SK-N-SH treated with all-trans-retinoic acid at 6 μM for 48 hours (cell line): ENCODE measurements at regions not wholly inside any gene's neighbourhood (a gene's known extent, or its start where the extent isn't known, plus 50 kb on each side); places are given as distances from the start of the nearest gene placed in this dataset.

Experiments used
- ATAC-seq: fragments of 200-7000 bp; cut with Tn5 transposase; 3 replicates; pipeline ENCODE4 v1.9.1; 2020; ENCODE audit warnings: mild to moderate bottlenecking, moderate library complexity
- ARNTL ChIP-seq: fragments of 450-650 bp; formaldehyde crosslinking; IDR thresholded peaks from 2 replicates; pipeline ENCODE4 v1.5.0; 2020; ENCODE audit warnings: low read depth, mild to moderate bottlenecking, moderate library complexity, borderline replicate concordance
- BACH2 ChIP-seq: fragments of 250-450 bp; sonication (Bioruptor Pico); IDR thresholded peaks from 2 replicates; pipeline ENCODE4 v1.9.0; 2021; ENCODE audit warnings: mild to moderate bottlenecking, borderline replicate concordance
- CREB5 ChIP-seq: fragments of 250-450 bp; sonication (Bioruptor Pico); IDR thresholded peaks from 2 replicates; pipeline ENCODE4 v1.5.1; 2020; ENCODE audit warnings: low read depth, mild to moderate bottlenecking, moderate library complexity
- CSDC2 ChIP-seq: fragments of 250-450 bp; sonication (Bioruptor Pico); IDR thresholded peaks from 2 replicates; pipeline ENCODE4 v1.5.0; 2020; ENCODE audit warnings: mild to moderate bottlenecking, moderate library complexity
- ESRRG ChIP-seq: fragments of 250-450 bp; sonication (Bioruptor Pico); IDR thresholded peaks from 2 replicates; pipeline ENCODE4 v1.6.1; 2021; ENCODE audit warnings: mild to moderate bottlenecking
- GLIS3 ChIP-seq: fragments of 250-450 bp; sonication (Bioruptor Pico); IDR thresholded peaks from 2 replicates; pipeline ENCODE4 v1.5.0; 2020; ENCODE audit warnings: mild to moderate bottlenecking, moderate library complexity
- ISL1 ChIP-seq: fragments of 250-450 bp; sonication (Bioruptor Pico); IDR thresholded peaks from 2 replicates; pipeline ENCODE4 v2.1.2; 2022; ENCODE audit warnings: mild to moderate bottlenecking, moderate library complexity
- OSR1 ChIP-seq: fragments of 250-450 bp; sonication (Bioruptor Pico); IDR thresholded peaks from 2 replicates; pipeline ENCODE4 v1.8.0; 2022; ENCODE audit warnings: moderate library complexity, mild to moderate bottlenecking, inconsistent platforms
- PPARA ChIP-seq: fragments of 250-450 bp; sonication (Bioruptor Pico); IDR thresholded peaks from 2 replicates; pipeline ENCODE4 v1.5.0; 2020; ENCODE audit warnings: mild to moderate bottlenecking, borderline replicate concordance
- RARB ChIP-seq: fragments of 250-450 bp; sonication (Bioruptor Pico); IDR thresholded peaks from 2 replicates; pipeline ENCODE4 v1.8.0; 2021; ENCODE audit warnings: mild to moderate bottlenecking, moderate library complexity
- SNAI2 ChIP-seq: fragments of 250-450 bp; sonication (Bioruptor Pico); IDR thresholded peaks from 2 replicates; pipeline ENCODE4 v1.5.0; 2020; ENCODE audit warnings: mild to moderate bottlenecking, moderate library complexity
- TCF4 ChIP-seq: fragments of 250-450 bp; sonication (Bioruptor Pico); IDR thresholded peaks from 2 replicates; pipeline ENCODE4 v1.8.0; 2021; ENCODE audit warnings: mild to moderate bottlenecking, moderate library complexity, borderline replicate concordance
- TOX ChIP-seq: fragments of 250-450 bp; sonication (Bioruptor Pico); IDR thresholded peaks from 2 replicates; pipeline ENCODE4 v1.8.0; 2021; ENCODE audit warnings: mild to moderate bottlenecking, moderate library complexity, borderline replicate concordance
- TSHZ2 ChIP-seq: fragments of 250-450 bp; sonication (Bioruptor Pico); IDR thresholded peaks from 2 replicates; pipeline ENCODE4 v1.5.0; 2020; ENCODE audit warnings: mild to moderate bottlenecking, moderate library complexity
- ZC3H10 ChIP-seq: fragments of 250-450 bp; sonication (Bioruptor Pico); IDR thresholded peaks from 2 replicates; pipeline ENCODE4 v1.5.1; 2021; ENCODE audit warnings: mild to moderate bottlenecking, moderate library complexity
- ZFP3 ChIP-seq: fragments of 250-450 bp; sonication (Bioruptor Pico); IDR thresholded peaks from 2 replicates; pipeline ENCODE4 v1.5.0; 2020; ENCODE audit warnings: mild to moderate bottlenecking, moderate library complexity
- ZFP30 ChIP-seq: fragments of 450-650 bp; formaldehyde crosslinking; IDR thresholded peaks from 2 replicates; pipeline ENCODE4 v1.5.0; 2022; ENCODE audit warnings: mild to moderate bottlenecking, moderate library complexity
- ZNF565 ChIP-seq: fragments of 450-650 bp; formaldehyde crosslinking; conservative IDR thresholded peaks from 2 replicates; pipeline ENCODE4 v1.5.0; 2020; ENCODE audit warnings: low read depth, mild to moderate bottlenecking, moderate library complexity
- ZNF70 ChIP-seq: fragments of 450-650 bp; formaldehyde crosslinking; IDR thresholded peaks from 2 replicates; pipeline ENCODE4 v1.5.0; 2020; ENCODE audit warnings: mild to moderate bottlenecking, moderate library complexity
- ZNF8 ChIP-seq: fragments of 450-650 bp; formaldehyde crosslinking; IDR thresholded peaks from 2 replicates; pipeline ENCODE4 v1.5.0; 2020; ENCODE audit warnings: mild to moderate bottlenecking, moderate library complexity
- TF ChIP-seq, protein P1 (sequence below): fragments of 250-450 bp; sonication (Bioruptor Pico); IDR thresholded peaks from 2 replicates; pipeline ENCODE4 v1.8.0; 2020; ENCODE audit warnings: mild to moderate bottlenecking, moderate library complexity, borderline replicate concordance
- TF ChIP-seq, protein P2 (sequence below): fragments of 250-450 bp; sonication (Bioruptor Pico); IDR thresholded peaks from 2 replicates; pipeline ENCODE4 v1.8.0; 2021; ENCODE audit warnings: low read depth, mild to moderate bottlenecking, moderate library complexity, borderline replicate concordance
- TF ChIP-seq, protein P3 (sequence below): fragments of 250-450 bp; sonication (Bioruptor Pico); IDR thresholded peaks from 2 replicates; pipeline ENCODE4 v1.5.1; 2021; ENCODE audit warnings: mild to moderate bottlenecking, moderate library complexity

DNA sequence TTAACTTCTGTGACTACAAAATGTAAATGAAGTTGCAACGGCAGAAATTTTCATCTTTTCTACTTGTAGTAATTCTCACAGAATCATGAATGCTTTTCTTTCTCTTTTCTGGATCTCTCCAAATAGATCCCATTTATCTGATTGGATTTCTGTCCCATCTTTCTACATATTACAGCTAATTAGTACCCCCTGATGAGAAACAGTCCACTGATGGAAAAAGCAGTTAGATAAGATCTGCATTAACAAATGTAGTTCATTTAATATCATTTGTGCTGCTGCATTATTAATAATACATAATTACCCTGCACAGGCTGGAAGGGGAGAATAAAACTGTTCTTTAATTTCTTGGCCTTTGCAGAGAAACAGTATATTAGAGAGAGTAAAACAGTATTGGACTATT, 289.3 kb downstream of the TTLL7 start:
- ATAC-seq = no peak
- TF ChIP-seq ZFP3 (no peak), ZNF565 (CRISPR knock-in tag) (no peak), TOX (no peak), TSHZ2 (CRISPR knock-in tag) (0 out of 2 replicates have a peak, but pooled peaks have one; percentile 50), GLIS3 (CRISPR knock-in tag) (no peak), ZC3H10 (CRISPR knock-in tag) (no peak), BACH2 (CRISPR knock-in tag) (no peak), RARB (CRISPR knock-in tag) (no peak), ZNF70 (CRISPR knock-in tag) (no peak), ISL1 (peak; percentile 66), OSR1 (CRISPR knock-in tag) (no peak), ZFP30 (no peak), TCF4 (CRISPR knock-in tag) (peak; percentile 82), SNAI2 (CRISPR knock-in tag) (no peak), ESRRG (CRISPR knock-in tag) (no peak), ZNF8 (CRISPR knock-in tag) (no peak), ARNTL (CRISPR knock-in tag) (no peak), CREB5 (CRISPR knock-in tag) (no peak), PPARA (CRISPR knock-in tag) (no peak), CSDC2 (CRISPR knock-in tag) (no peak)
- TF ChIP-seq, protein P1, sequence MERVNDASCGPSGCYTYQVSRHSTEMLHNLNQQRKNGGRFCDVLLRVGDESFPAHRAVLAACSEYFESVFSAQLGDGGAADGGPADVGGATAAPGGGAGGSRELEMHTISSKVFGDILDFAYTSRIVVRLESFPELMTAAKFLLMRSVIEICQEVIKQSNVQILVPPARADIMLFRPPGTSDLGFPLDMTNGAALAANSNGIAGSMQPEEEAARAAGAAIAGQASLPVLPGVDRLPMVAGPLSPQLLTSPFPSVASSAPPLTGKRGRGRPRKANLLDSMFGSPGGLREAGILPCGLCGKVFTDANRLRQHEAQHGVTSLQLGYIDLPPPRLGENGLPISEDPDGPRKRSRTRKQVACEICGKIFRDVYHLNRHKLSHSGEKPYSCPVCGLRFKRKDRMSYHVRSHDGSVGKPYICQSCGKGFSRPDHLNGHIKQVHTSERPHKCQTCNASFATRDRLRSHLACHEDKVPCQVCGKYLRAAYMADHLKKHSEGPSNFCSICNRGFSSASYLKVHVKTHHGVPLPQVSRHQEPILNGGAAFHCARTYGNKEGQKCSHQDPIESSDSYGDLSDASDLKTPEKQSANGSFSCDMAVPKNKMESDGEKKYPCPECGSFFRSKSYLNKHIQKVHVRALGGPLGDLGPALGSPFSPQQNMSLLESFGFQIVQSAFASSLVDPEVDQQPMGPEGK (CRISPR knock-in tag) = no peak
- TF ChIP-seq, protein P2, sequence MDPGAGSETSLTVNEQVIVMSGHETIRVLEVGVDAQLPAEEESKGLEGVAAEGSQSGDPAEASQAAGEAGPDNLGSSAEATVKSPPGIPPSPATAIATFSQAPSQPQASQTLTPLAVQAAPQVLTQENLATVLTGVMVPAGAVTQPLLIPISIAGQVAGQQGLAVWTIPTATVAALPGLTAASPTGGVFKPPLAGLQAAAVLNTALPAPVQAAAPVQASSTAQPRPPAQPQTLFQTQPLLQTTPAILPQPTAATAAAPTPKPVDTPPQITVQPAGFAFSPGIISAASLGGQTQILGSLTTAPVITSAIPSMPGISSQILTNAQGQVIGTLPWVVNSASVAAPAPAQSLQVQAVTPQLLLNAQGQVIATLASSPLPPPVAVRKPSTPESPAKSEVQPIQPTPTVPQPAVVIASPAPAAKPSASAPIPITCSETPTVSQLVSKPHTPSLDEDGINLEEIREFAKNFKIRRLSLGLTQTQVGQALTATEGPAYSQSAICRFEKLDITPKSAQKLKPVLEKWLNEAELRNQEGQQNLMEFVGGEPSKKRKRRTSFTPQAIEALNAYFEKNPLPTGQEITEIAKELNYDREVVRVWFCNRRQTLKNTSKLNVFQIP (CRISPR knock-in tag) = no peak
- TF ChIP-seq, protein P3, sequence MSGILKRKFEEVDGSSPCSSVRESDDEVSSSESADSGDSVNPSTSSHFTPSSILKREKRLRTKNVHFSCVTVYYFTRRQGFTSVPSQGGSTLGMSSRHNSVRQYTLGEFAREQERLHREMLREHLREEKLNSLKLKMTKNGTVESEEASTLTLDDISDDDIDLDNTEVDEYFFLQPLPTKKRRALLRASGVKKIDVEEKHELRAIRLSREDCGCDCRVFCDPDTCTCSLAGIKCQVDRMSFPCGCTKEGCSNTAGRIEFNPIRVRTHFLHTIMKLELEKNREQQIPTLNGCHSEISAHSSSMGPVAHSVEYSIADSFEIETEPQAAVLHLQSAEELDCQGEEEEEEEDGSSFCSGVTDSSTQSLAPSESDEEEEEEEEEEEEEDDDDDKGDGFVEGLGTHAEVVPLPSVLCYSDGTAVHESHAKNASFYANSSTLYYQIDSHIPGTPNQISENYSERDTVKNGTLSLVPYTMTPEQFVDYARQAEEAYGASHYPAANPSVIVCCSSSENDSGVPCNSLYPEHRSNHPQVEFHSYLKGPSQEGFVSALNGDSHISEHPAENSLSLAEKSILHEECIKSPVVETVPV (CRISPR knock-in tag) = 0 out of 2 replicates have a peak, but pooled peaks have one; percentile 30

- TF ChIP-seq TSHZ2 (CRISPR knock-in tag) (no peak), TCF4 (CRISPR knock-in tag) (no peak)
- TF ChIP-seq, protein P3 (CRISPR knock-in tag) = no peak
- no peak for ATAC-seq
Measured at GRCh38 chr1:83706354-83706938, 292.5 kb downstream of the TTLL7 start.
